WERI-Rb-1 (cell line): ENCODE measurements at regions not wholly inside any gene's neighbourhood (a gene's known extent, or its start where the extent isn't known, plus 50 kb on each side); places are given as distances from the start of the nearest gene placed in this dataset.
A peak's percentile ranks its signal among the peaks of the same experiment; 100 is the strongest.

Source experiments
- DNase-seq: peaks from one replicate; pipeline ENCODE4 v3.0.0-alpha.2; 2020
- H3K27ac ChIP-seq: fragments of 250-450 bp; sonication (Bioruptor Pico); 2 replicates; pipeline ENCODE4 v1.5.1; 2020; ENCODE audit warnings: mild to moderate bottlenecking, moderate library complexity
- H3K27me3 ChIP-seq: fragments of 250-450 bp; sonication (Bioruptor Pico); 2 replicates; pipeline ENCODE4 v1.5.1; 2021; ENCODE audit warnings: mild to moderate bottlenecking, low read depth, moderate library complexity; ENCODE audit not compliant: insufficient read depth, severe bottlenecking
- H3K36me3 ChIP-seq: fragments of 250-450 bp; sonication (Bioruptor Pico); 2 replicates; pipeline ENCODE4 v1.5.1; 2020; ENCODE audit warnings: mild to moderate bottlenecking, moderate library complexity
- H3K4me3 ChIP-seq: 2 replicates; pipeline ENCODE4 v1.5.1; 2011; ENCODE audit warnings: low read depth, mild to moderate bottlenecking, control low read depth, low read length
- H3K9me3 ChIP-seq: fragments of 250-450 bp; sonication (Bioruptor Pico); 2 replicates; pipeline ENCODE4 v1.5.1; 2021; ENCODE audit warnings: mild to moderate bottlenecking, moderate library complexity; ENCODE audit not compliant: severe bottlenecking
- CTCF ChIP-seq: IDR thresholded peaks from 2 replicates; pipeline ENCODE4 v1.5.1; 2011; ENCODE audit warnings: low read depth, mild to moderate bottlenecking, control low read depth, inconsistent platforms, low read length

- H3K4me3 ChIP-seq = no peak overlapping the region
- H3K36me3 ChIP-seq = no peaks in the 10 kb centered on the region
- TF ChIP-seq CTCF = no peak
- no peaks in the 10 kb centered on the region for H3K27me3 ChIP-seq
- no peak for DNase-seq
- H3K9me3 ChIP-seq = no peaks in the 10 kb centered on the region
- no peak overlapping the region for H3K27ac ChIP-seq
Measured at GRCh38 chr2:128368437-128369107, 49.9 kb upstream of the HS6ST1 start.

- TF ChIP-seq CTCF = no peak
- no peaks in the 10 kb centered on the region for H3K9me3 ChIP-seq
- H3K27ac ChIP-seq = no peak overlapping the region; the same call in 1 of the 2 replicates
- no peaks in the 10 kb centered on the region for H3K36me3 ChIP-seq
- no peak overlapping the region for H3K4me3 ChIP-seq
- no peak for DNase-seq
- no peaks in the 10 kb centered on the region for H3K27me3 ChIP-seq
Measured at GRCh38 chr2:128369108-128369555, 50.5 kb upstream of the HS6ST1 start.

GRCh38 chr2:128369602-128370467, 51.2 kb upstream of the HS6ST1 start:
- no peak for TF ChIP-seq CTCF
- H3K9me3 ChIP-seq = no peaks in the 10 kb centered on the region
- no peak overlapping the region for H3K4me3 ChIP-seq
- H3K36me3 ChIP-seq = no peaks in the 10 kb centered on the region
- no peaks in the 10 kb centered on the region for H3K27me3 ChIP-seq
- DNase-seq = peak; percentile 60
- peak overlapping the region; percentile 52 for H3K27ac ChIP-seq

GRCh38 chr2:128370468-128371247, 52.0 kb upstream of the HS6ST1 start:
- Histone ChIP-seq H3K27ac (no peak overlapping the region; the same call in 1 of the 2 replicates), H3K4me3 (no peak overlapping the region), H3K9me3 (no peaks in the 10 kb centered on the region), H3K36me3 (no peaks in the 10 kb centered on the region), H3K27me3 (no peaks in the 10 kb centered on the region)
- no peak for DNase-seq
- TF ChIP-seq CTCF = no peak

GRCh38 chr2:128371248-128371630, 52.6 kb upstream of the HS6ST1 start:
- TF ChIP-seq CTCF = no peak
- no peaks in the 10 kb centered on the region for H3K36me3 ChIP-seq
- no peaks in the 10 kb centered on the region for H3K9me3 ChIP-seq
- H3K27ac ChIP-seq = no peak overlapping the region
- no peaks in the 10 kb centered on the region for H3K27me3 ChIP-seq
- no peak overlapping the region for H3K4me3 ChIP-seq
- no peak for DNase-seq
